Progenitor cell of endocrine pancreas (in vitro differentiated cells): ENCODE measurements at regions not wholly inside any gene's neighbourhood (a gene's known extent, or its start where the extent isn't known, plus 50 kb on each side); places are given as distances from the start of the nearest gene placed in this dataset.

Experiments used
- DNase-seq: peaks from one replicate; pipeline ENCODE4 v3.0.0; 2021; ENCODE audit warnings: low spot score; ENCODE audit not compliant: unreplicated experiment
- H3K27ac Mint-ChIP-seq: 2 replicates; pipeline ENCODE4 v1.8.0; 2021; ENCODE audit warnings: mild to moderate bottlenecking, moderate library complexity, mixed read lengths
- H3K27me3 Mint-ChIP-seq: 2 replicates; pipeline ENCODE4 v1.8.0; 2021; ENCODE audit warnings: mixed read lengths
- H3K36me3 Mint-ChIP-seq: 2 replicates; pipeline ENCODE4 v1.8.0; 2022; ENCODE audit warnings: mixed read lengths; ENCODE audit not compliant: insufficient read depth
- H3K4me1 Mint-ChIP-seq: 2 replicates; pipeline ENCODE4 v1.8.0; 2021; ENCODE audit warnings: low read depth, mixed read lengths
- H3K4me3 Mint-ChIP-seq: 2 replicates; pipeline ENCODE4 v1.8.0; 2021; ENCODE audit warnings: low read depth, mild to moderate bottlenecking, moderate library complexity, mixed read lengths
- H3K9me3 Mint-ChIP-seq: 2 replicates; pipeline ENCODE4 v1.8.0; 2021; ENCODE audit warnings: low read depth, mixed read lengths
- TF ChIP-seq, protein P1 (sequence below): fragments of 200-600 bp; sonication (generic); IDR thresholded peaks from one replicate; pipeline ENCODE4 v1.5.0; 2021; ENCODE audit warnings: antibody characterized with exemption, mild to moderate bottlenecking; ENCODE audit not compliant: unreplicated experiment

DNA sequence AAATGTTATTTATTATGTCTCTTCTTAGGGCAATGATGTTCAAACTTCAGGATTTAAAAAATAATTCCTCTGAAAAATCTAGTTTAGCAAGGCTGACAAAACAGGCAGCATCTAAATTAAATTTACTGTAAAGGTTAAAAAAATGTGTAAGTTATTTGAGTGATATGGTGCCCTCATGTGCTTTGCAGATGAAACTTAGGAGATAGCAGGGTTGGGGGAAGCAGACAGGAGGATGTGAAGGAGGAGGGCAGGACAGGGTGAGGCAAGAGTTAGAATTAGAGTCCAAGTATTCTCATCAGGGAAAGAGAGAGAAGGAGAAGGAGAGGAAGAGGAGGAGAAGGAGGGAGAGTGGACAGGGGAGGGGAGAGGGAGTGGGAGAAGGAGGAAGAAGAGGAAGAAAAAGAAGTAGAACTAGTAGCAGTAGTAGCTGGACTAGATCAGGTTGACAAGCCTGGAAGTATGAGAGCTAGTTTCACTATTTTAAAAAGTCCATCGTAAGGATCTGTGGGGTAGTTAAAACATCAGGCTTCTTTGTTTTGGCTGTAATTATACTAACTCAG lies 141.2 kb upstream of the SESN3 start:
- Mint-ChIP-seq H3K4me3 (no peak overlapping the region), H3K4me1 (peaks cover 9% of the 10 kb centered on the region), H3K27ac (no peak overlapping the region), H3K36me3 (no peaks in the 10 kb centered on the region), H3K9me3 (no peaks in the 10 kb centered on the region), H3K27me3 (peaks cover 6% of the 10 kb centered on the region)
- no peak for DNase-seq
- TF ChIP-seq, protein P1, sequence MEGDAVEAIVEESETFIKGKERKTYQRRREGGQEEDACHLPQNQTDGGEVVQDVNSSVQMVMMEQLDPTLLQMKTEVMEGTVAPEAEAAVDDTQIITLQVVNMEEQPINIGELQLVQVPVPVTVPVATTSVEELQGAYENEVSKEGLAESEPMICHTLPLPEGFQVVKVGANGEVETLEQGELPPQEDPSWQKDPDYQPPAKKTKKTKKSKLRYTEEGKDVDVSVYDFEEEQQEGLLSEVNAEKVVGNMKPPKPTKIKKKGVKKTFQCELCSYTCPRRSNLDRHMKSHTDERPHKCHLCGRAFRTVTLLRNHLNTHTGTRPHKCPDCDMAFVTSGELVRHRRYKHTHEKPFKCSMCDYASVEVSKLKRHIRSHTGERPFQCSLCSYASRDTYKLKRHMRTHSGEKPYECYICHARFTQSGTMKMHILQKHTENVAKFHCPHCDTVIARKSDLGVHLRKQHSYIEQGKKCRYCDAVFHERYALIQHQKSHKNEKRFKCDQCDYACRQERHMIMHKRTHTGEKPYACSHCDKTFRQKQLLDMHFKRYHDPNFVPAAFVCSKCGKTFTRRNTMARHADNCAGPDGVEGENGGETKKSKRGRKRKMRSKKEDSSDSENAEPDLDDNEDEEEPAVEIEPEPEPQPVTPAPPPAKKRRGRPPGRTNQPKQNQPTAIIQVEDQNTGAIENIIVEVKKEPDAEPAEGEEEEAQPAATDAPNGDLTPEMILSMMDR: no peak

DNA sequence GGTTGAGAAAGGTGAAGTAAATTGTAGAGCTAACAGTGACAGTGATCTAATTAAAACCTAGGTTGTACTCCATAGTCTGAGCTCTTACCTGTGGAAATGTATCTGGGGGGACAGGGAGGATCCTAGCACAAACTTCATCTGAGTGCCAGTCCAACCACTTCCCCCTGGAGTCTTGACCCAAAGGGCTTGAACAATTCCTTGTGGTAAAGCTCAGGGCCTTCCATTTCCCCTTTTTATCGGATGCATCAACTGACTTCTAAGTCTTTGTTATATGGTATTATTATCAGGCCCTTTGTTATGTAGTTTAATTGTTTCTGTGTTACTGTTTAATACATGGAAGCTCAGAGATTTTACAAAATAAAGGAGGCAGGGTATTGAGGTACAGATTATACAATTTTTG lies 140.2 kb upstream of the SESN3 start:
- H3K4me1 Mint-ChIP-seq: peaks cover 6% of the 10 kb centered on the region
- H3K27me3 Mint-ChIP-seq: peaks cover 6% of the 10 kb centered on the region
- no peak overlapping the region for H3K27ac Mint-ChIP-seq
- H3K36me3 Mint-ChIP-seq: no peaks in the 10 kb centered on the region
- DNase-seq: no peak
- no peaks in the 10 kb centered on the region for H3K9me3 Mint-ChIP-seq
- H3K4me3 Mint-ChIP-seq: no peak overlapping the region
- TF ChIP-seq, protein P1: no peak

- peaks cover 6% of the 10 kb centered on the region for H3K27me3 Mint-ChIP-seq
- peaks cover 29% of the 10 kb centered on the region for H3K4me1 Mint-ChIP-seq
- no peak overlapping the region for H3K27ac Mint-ChIP-seq
- no peak for DNase-seq
- H3K36me3 Mint-ChIP-seq: no peaks in the 10 kb centered on the region
- no peak overlapping the region for H3K4me3 Mint-ChIP-seq
- H3K9me3 Mint-ChIP-seq: no peaks in the 10 kb centered on the region
- TF ChIP-seq, protein P1: no peak
Measured at GRCh38 chr11:95367726-95368125, 136.7 kb upstream of the SESN3 start.

GRCh38 chr11:95365348-95365747 lies 134.3 kb upstream of the SESN3 start:
- H3K4me3 Mint-ChIP-seq: no peak overlapping the region
- H3K36me3 Mint-ChIP-seq: no peaks in the 10 kb centered on the region
- TF ChIP-seq, protein P1: no peak
- peaks cover 28% of the 10 kb centered on the region for H3K4me1 Mint-ChIP-seq
- H3K9me3 Mint-ChIP-seq: no peaks in the 10 kb centered on the region
- H3K27me3 Mint-ChIP-seq: peaks cover 5% of the 10 kb centered on the region
- peak overlapping the region; percentile 16 for H3K27ac Mint-ChIP-seq
- DNase-seq: no peak

- DNase-seq: no peak
- peak overlapping the region; percentile 88 for H3K27ac Mint-ChIP-seq
- TF ChIP-seq, protein P1: no peak
- H3K4me3 Mint-ChIP-seq: peak overlapping the region; percentile 27
- H3K9me3 Mint-ChIP-seq: no peaks in the 10 kb centered on the region
- peaks cover 23% of the 10 kb centered on the region for H3K4me1 Mint-ChIP-seq
- H3K36me3 Mint-ChIP-seq: no peaks in the 10 kb centered on the region
- no peaks in the 10 kb centered on the region for H3K27me3 Mint-ChIP-seq
Measured at GRCh38 chr11:95364324-95365295, 133.6 kb upstream of the SESN3 start.
